Kidney epithelial cell (primary cell): ENCODE measurements at regions not wholly inside any gene's neighbourhood (a gene's known extent, or its start where the extent isn't known, plus 50 kb on each side); places are given as distances from the start of the nearest gene placed in this dataset.

Experiments used
- DNase-seq: peaks from one replicate; pipeline ENCODE4 v3.0.0-alpha.2; 2010; ENCODE audit warnings: low read depth
- H3K27me3 ChIP-seq: 2 replicates; pipeline ENCODE4 v1.6.0; 2011; ENCODE audit warnings: low read length; ENCODE audit not compliant: control insufficient read depth, insufficient read depth
- H3K36me3 ChIP-seq: 2 replicates; pipeline ENCODE4 v1.5.1; 2011; ENCODE audit warnings: low read length; ENCODE audit not compliant: control insufficient read depth, insufficient read depth
- H3K4me3 ChIP-seq: 2 replicates; pipeline ENCODE4 v1.5.1; 2011; ENCODE audit warnings: low read depth, mild to moderate bottlenecking, control low read depth, low read length
- CTCF ChIP-seq: IDR thresholded peaks from 2 replicates; pipeline ENCODE4 v1.5.1; 2011; ENCODE audit warnings: mild to moderate bottlenecking, moderate library complexity, low read length, control low read depth, inconsistent platforms; ENCODE audit not compliant: insufficient read depth, poor library complexity, severe bottlenecking

- Histone ChIP-seq H3K27me3 (no peaks in the 10 kb centered on the region), H3K36me3 (no peaks in the 10 kb centered on the region), H3K4me3 (no peak overlapping the region)
- no peak for TF ChIP-seq CTCF
- no peak for DNase-seq
Measured at GRCh38 chr6:154901876-154902552, 93.1 kb upstream of the TIAM2 start.

- TF ChIP-seq CTCF = no peak
- no peak for DNase-seq
- Histone ChIP-seq H3K27me3 (no peaks in the 10 kb centered on the region), H3K36me3 (no peaks in the 10 kb centered on the region), H3K4me3 (no peak overlapping the region)
Measured at GRCh38 chr6:154907291-154907690, 87.8 kb upstream of the TIAM2 start.

GRCh38 chr6:154908723-154909122, 86.4 kb upstream of the TIAM2 start:
- no peak for DNase-seq
- no peak for TF ChIP-seq CTCF
- no peak overlapping the region for H3K4me3 ChIP-seq

GRCh38 chr6:154909311-154909710, 85.8 kb upstream of the TIAM2 start:
- no peak for DNase-seq
- Histone ChIP-seq H3K36me3 (no peaks in the 10 kb centered on the region), H3K27me3 (no peaks in the 10 kb centered on the region), H3K4me3 (no peak overlapping the region)
- TF ChIP-seq CTCF = no peak

More at GRCh38 chr6:154908723-154909122, 86.4 kb upstream of the TIAM2 start:
- H3K27me3 ChIP-seq = no peaks in the 10 kb centered on the region
- H3K36me3 ChIP-seq = no peaks in the 10 kb centered on the region

- no peak overlapping the region for H3K4me3 ChIP-seq
- TF ChIP-seq CTCF = no peak
- no peaks in the 10 kb centered on the region for H3K36me3 ChIP-seq
- H3K27me3 ChIP-seq = no peaks in the 10 kb centered on the region
- no peak for DNase-seq
Measured at GRCh38 chr6:154909821-154910220, 85.3 kb upstream of the TIAM2 start.

- Histone ChIP-seq H3K36me3 (no peaks in the 10 kb centered on the region), H3K27me3 (no peaks in the 10 kb centered on the region), H3K4me3 (no peak overlapping the region)
- DNase-seq = no peak
- no peak for TF ChIP-seq CTCF
Measured at GRCh38 chr6:154914288-154914687, 80.8 kb upstream of the TIAM2 start.
